HL-60 (cell line): ENCODE measurements at regions not wholly inside any gene's neighbourhood (a gene's known extent, or its start where the extent isn't known, plus 50 kb on each side); places are given as distances from the start of the nearest gene placed in this dataset.

Experiments
- GABPA ChIP-seq: IDR thresholded peaks from 2 replicates; pipeline ENCODE4 v1.6.1; 2012; ENCODE audit warnings: low read depth
- POLR2AphosphoS5 ChIP-seq: IDR thresholded peaks from 2 replicates; pipeline ENCODE4 v1.6.1; 2012; ENCODE audit warnings: low read depth
- SPI1 ChIP-seq: IDR thresholded peaks from 2 replicates; pipeline ENCODE4 v1.6.1; 2012; ENCODE audit warnings: low read depth, mild to moderate bottlenecking, borderline replicate concordance
- TF ChIP-seq, protein P1 (sequence below): IDR thresholded peaks from one replicate; pipeline ENCODE4 v1.5.1; 2011; ENCODE audit warnings: low read length, control low read depth, inconsistent platforms; ENCODE audit not compliant: insufficient read depth
- TF ChIP-seq, protein P2 (sequence below): IDR thresholded peaks from 2 replicates; pipeline ENCODE4 v1.6.1; 2012; ENCODE audit warnings: low read depth; ENCODE audit not compliant: insufficient replicate concordance

DNA sequence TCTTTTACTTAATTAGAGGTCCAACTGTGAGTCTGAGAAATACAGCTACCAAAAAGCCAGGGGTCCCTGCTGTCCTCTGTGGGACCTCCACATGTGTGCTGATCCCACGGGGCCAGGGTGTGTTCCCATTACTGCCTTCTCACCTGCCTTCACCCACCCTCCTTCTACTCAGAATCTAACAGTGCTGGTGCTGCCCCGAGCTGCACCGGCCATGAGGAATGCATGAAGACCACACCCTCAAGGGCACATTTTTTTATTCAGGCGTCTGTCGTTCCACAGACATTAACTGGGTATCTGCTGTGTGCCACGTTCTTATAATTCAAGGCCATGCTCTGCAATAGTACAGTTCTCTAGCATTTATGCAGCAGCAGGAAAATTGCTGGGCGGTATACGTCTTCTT lies 188.5 kb upstream of the PFKP start:
- TF ChIP-seq, protein P1, sequence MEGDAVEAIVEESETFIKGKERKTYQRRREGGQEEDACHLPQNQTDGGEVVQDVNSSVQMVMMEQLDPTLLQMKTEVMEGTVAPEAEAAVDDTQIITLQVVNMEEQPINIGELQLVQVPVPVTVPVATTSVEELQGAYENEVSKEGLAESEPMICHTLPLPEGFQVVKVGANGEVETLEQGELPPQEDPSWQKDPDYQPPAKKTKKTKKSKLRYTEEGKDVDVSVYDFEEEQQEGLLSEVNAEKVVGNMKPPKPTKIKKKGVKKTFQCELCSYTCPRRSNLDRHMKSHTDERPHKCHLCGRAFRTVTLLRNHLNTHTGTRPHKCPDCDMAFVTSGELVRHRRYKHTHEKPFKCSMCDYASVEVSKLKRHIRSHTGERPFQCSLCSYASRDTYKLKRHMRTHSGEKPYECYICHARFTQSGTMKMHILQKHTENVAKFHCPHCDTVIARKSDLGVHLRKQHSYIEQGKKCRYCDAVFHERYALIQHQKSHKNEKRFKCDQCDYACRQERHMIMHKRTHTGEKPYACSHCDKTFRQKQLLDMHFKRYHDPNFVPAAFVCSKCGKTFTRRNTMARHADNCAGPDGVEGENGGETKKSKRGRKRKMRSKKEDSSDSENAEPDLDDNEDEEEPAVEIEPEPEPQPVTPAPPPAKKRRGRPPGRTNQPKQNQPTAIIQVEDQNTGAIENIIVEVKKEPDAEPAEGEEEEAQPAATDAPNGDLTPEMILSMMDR: no peak
- TF ChIP-seq, protein P2, sequence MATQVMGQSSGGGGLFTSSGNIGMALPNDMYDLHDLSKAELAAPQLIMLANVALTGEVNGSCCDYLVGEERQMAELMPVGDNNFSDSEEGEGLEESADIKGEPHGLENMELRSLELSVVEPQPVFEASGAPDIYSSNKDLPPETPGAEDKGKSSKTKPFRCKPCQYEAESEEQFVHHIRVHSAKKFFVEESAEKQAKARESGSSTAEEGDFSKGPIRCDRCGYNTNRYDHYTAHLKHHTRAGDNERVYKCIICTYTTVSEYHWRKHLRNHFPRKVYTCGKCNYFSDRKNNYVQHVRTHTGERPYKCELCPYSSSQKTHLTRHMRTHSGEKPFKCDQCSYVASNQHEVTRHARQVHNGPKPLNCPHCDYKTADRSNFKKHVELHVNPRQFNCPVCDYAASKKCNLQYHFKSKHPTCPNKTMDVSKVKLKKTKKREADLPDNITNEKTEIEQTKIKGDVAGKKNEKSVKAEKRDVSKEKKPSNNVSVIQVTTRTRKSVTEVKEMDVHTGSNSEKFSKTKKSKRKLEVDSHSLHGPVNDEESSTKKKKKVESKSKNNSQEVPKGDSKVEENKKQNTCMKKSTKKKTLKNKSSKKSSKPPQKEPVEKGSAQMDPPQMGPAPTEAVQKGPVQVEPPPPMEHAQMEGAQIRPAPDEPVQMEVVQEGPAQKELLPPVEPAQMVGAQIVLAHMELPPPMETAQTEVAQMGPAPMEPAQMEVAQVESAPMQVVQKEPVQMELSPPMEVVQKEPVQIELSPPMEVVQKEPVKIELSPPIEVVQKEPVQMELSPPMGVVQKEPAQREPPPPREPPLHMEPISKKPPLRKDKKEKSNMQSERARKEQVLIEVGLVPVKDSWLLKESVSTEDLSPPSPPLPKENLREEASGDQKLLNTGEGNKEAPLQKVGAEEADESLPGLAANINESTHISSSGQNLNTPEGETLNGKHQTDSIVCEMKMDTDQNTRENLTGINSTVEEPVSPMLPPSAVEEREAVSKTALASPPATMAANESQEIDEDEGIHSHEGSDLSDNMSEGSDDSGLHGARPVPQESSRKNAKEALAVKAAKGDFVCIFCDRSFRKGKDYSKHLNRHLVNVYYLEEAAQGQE: no peak
- TF ChIP-seq GABPA (no peak), POLR2AphosphoS5 (no peak), SPI1 (no peak)
